Neural cell (in vitro differentiated cells): ENCODE measurements at regions not wholly inside any gene's neighbourhood (a gene's known extent, or its start where the extent isn't known, plus 50 kb on each side); places are given as distances from the start of the nearest gene placed in this dataset.

Source experiments
- CTCF ChIP-seq: fragments of 450-650 bp; IDR thresholded peaks from 2 replicates; pipeline ENCODE4 v1.5.1; 2014; ENCODE audit warnings: antibody characterized with exemption, mild to moderate bottlenecking, moderate library complexity; ENCODE audit not compliant: poor library complexity, severe bottlenecking
- EZH2 ChIP-seq: fragments of 200-600, 300-800 bp; shearing (Covaris generic), sonication (generic); IDR thresholded peaks from 2 replicates; pipeline ENCODE4 v1.6.1; 2014; ENCODE audit warnings: antibody characterized with exemption, low read length, borderline replicate concordance, mild to moderate bottlenecking; ENCODE audit not compliant: insufficient read depth, poor library complexity, severe bottlenecking
- SMC3 ChIP-seq: fragments of 450-650 bp; conservative IDR thresholded peaks from 2 replicates; pipeline ENCODE4 v1.6.1; 2014; ENCODE audit warnings: antibody characterized with exemption, mild to moderate bottlenecking, moderate library complexity; ENCODE audit not compliant: poor library complexity
- TAF1 ChIP-seq: IDR thresholded peaks from 2 replicates; pipeline ENCODE4 v1.6.1; 2012; ENCODE audit warnings: low read depth

DNA sequence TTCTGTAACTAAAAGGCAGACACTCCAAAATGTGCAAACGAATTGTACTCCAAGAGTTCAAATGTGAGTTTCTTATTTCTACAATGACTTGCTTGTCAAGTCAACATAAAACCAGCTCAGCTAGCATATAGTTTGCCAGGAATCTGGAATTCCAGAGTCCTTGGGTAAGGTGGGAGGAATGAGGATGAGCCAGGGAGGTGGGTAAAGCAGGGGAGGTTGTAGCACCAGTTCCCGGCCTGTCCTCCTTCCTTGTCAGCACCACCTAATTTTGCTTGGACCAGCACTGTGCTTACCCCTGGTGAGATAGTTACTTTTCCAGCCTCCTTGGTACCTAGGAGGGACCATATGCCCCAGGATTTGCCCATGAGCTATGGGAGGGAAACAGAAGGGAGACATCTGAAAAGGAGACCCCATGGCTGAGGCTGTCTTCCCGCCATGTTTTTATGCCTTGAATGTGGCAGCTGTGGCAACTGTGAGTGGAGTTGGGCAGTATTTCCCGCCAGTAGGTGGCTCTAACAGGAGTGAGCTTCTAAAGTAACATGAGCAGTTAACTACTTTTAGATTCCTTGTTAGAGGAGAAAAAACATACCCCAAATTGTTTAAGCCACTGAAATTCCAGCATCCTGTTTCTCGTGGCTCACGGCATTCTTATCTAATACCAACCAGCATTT, 302.5 kb downstream of the TENT4A start:
- TF ChIP-seq SMC3 (no peak), CTCF (no peak), TAF1 (no peak), EZH2 (no peak)
